Activated CD4-positive, CD25-positive, alpha-beta regulatory T cell treated with anti-CD3 and anti-CD28 coated beads, Interleukin-2, amount 50 U/mL, for 24 hours (primary cell): ENCODE measurements at regions not wholly inside any gene's neighbourhood (a gene's known extent, or its start where the extent isn't known, plus 50 kb on each side); places are given as distances from the start of the nearest gene placed in this dataset.

ENCODE experiments used
- ATAC-seq, 2 donors: fragments of 150-1000 bp; cut with Tn5 transposase; one replicate each; pipeline ENCODE4 v1.10.0; 2021; ENCODE audit warnings: mild to moderate bottlenecking in 1 of 2, moderate library complexity in 1 of 2

GRCh38 chr21:34192646-34193285 is 119.4 kb downstream of the MRPS6 start:
- peak; percentile 63 to 70 for ATAC-seq

GRCh38 chr21:34195335-34195734 is 122.0 kb downstream of the MRPS6 start:
- no peak for ATAC-seq

- no peak for ATAC-seq
These were observed 123.6 kb downstream of the MRPS6 start for GRCh38 chr21:34196996-34197395.

DNA sequence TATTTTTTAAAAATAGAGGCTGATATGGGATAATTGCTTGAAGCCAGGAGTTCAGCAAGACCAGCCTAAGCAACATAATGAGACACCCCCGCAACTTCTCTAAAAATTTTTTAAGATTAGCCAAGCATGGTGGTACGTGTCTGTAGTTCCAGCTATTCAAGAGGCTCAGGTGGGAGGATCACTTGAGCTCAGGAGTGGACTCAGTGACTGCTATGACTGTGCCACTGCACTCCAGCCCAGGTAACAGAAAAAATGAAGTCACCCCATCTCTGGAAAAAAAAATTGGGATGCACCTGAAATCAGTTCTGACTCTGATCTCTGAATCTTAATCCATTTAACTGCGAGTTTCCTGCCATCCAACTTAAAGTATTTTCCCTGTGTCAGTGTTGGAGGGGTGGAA is 124.2 kb downstream of the MRPS6 start:
- no peak for ATAC-seq

DNA sequence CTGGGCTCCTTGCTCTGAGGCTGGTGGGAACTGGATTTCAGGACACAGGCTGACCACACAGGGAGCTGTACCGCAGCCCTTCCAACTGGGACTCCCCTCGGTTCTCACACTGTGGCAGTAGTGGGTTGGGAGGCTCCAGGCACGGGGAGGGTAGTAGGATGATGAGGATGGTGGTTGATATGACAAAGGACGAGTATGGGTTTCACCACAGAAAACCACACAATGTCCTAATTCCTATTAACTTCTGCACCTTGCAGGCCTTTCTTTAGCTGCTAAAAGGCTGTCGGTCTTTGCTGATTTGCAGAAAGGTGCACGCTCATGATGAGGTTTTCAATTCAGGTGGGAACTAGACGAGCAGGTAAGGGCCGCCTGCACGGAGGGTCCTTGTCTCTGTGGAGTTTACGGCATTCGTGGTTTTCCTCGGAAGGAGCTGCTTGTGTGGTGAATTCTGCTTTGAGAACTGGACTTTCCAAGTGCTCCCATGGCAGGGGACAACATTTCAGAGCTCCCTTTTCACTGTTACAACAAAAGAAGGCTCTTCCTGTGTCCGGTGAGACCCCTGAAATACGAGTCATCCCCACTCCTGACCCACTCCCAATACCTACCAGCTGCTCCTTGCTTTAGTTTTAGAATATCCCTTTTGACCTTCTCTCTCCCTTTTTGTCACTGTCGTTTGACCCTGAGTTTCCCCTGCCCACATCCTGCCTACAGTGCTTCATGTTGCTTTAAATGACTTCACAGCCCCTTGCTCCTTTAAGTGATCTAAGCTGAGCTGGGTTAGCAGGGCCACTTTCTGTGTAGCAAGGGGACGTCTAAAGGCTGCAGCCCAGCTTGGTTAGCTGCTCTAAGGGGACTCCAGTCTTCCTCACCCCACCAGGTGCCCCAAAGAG is 125.1 kb downstream of the MRPS6 start:
- ATAC-seq, result peak; percentile 61 to 62

GRCh38 chr21:34199121-34199910 is 125.9 kb downstream of the MRPS6 start:
- ATAC-seq, result no peak

DNA sequence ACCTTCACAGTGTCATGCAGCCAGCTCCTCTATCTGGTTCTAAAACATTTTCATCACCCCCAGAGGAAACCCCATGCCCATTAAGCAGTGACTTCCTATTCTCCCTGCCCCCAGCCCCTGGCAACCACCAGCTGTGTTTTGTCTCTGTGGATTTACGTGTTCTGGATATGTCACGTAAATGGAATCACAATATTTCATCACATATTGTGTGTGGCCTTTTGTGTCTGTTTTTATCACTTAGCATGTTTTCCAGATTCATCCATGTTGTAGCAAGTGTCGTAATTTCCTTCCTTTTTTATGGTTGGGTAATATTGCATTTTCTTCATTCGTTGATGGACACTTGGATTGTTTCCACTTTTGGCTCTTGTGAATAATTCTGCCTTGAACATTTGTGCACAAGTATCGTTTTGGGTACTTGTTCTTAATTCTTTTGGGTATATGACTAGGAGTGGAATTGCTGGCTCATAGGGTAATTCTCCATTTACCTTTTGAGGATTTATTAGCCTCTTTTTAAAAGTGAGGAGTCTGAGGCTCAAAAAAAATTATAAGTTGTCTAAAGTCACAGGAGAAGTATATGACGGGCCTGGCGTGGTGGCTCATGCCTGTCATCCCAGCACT is 127.0 kb downstream of the MRPS6 start:
- no peak for ATAC-seq

GRCh38 chr21:34201001-34201400 is 127.6 kb downstream of the MRPS6 start:
- no peak for ATAC-seq

GRCh38 chr21:34201481-34201858 is 128.1 kb downstream of the MRPS6 start:
- no peak for ATAC-seq

- ATAC-seq, result no peak
These were observed 129.4 kb downstream of the MRPS6 start for GRCh38 chr21:34202553-34203372.

DNA sequence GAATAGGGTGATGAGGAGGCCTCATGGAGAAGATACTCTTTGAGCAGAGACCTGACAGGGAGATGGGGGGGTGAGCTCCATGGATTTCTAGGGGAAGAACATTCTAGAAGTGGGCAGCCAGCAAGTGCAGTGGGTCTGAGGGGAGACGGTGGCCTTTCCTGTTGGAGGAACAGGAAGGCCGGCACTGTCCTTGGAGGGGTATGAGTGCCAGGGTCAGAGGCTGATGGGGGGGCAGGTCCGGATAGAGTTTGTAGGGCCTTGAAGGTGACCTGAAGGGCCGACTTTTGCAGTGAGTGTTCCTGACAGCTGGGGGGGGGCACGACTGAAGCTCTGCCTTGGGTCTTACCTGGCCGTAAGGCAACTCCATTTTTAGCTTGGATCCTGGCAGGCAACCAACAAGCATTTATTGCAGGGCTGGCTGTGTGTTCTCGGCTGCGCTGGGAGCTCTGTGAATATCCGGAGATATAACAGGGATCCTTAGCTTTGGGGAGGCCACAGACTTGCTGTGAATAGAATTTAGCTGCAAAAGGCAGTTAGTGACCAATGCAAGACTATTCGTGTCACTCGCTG is 130.6 kb downstream of the MRPS6 start:
- ATAC-seq, result no peak

DNA sequence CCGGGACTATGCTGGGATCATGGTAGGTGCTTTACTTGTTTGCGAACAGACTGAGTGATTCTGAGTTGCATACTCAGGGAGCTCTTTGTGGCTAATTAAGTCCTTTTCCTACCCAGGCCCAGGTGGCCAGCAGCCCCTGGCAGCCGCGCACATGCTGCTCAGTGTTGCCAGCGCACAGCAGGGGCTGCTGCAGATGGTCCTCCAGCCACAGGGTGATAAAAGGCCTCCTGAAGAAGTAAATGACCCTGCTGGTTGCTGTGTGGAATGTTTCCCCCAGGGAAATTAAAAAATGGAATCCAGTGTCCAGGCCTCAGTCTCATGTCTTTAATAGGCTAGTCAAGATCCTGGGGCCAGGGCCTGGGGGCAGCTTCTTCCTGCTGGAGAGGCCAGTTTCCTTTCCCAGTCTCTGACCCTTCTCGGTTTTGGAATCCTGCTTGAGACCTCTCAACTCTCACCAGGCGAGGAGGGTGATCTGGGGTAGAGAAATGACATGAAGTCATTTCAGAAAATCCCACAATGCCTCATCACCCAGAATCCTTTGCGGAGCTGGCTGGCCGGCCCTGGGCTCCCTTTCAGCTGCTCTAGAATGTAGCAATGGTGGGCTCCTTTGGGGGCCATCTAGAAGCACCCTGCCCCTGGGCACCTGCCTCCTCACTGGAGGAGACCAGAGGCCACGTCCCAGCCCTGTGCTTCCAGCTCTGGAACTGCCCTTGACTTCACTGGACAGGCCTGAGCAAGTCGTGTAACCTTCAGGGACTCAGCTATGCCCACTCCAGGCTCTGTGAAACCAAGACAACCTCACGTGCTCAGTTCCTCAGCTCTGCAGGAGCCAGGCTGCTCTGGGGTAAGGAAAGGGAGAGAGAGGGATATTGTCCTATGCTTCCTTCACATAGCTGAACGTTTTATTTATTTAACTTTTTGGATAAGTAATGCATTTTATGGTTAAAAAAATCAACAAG is 131.4 kb downstream of the MRPS6 start:
- no peak for ATAC-seq

- no peak for ATAC-seq
These were observed 132.6 kb downstream of the MRPS6 start for GRCh38 chr21:34205811-34206571.

- no peak for ATAC-seq
These were observed 140.6 kb downstream of the MRPS6 start for GRCh38 chr21:34213959-34214358.

DNA sequence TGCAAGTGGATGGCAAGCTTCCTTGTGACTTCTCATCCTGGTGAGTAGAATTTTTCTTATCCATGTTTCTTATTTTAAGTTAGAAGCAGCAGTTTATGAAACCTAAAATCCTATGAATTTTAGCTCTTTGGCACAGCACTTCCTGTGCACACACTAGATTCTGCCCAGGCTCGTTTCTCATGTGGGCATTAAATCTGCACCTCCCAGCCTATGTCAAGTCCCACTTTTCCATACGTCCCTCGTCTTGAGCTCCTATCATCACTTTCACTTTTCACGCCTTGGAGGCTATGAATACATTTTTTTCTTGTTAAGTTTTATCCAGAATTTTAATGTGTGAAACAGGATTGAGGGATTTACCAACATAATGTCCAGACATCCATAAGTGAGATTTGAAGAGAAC is 142.1 kb downstream of the MRPS6 start:
- ATAC-seq, result no peak

- ATAC-seq, result no peak
These were observed 142.7 kb downstream of the MRPS6 start for GRCh38 chr21:34215911-34216717.

DNA sequence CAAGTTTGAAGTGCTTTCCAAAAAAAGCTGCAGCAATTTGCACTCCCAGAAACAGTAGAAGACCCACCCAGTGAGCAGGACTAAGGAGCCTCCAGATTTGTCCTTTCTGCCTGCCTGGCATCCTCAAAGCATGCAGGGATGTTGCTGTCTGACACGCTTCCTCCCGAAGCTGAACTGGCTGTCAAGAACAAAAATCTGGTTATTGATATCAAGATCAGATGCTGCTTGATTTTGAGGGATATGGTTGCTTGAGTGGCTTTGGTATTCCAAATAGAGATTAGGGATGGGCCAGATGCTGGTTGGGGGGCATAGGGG is 143.3 kb downstream of the MRPS6 start:
- ATAC-seq, result no peak

DNA sequence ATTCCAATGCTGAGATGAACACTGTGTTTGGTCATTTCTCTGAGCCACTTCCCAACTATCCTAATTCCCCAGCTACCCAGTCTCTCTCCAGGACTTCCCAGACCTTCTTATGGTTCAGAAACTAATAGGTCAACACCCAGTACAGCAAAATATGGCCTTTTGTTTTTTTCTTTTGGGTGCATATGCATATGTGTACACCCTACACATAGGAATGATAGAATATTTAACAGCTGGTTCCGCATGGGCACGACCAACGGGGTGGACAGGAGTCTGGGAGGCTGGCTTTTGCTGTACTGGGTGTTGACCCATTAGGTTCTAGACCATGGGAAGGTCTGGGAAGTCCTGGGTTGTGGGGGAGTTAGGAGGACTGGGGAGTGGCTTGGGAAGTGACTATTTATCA is 143.9 kb downstream of the MRPS6 start:
- ATAC-seq, result no peak
